Natural killer cell (primary cell): ENCODE measurements at regions not wholly inside any gene's neighbourhood (a gene's known extent, or its start where the extent isn't known, plus 50 kb on each side); places are given as distances from the start of the nearest gene placed in this dataset.

Source experiments
- ATAC-seq, 3 donors: fragments of 150-1000 bp in 2 of 3; fragments of 200-7000 bp in 1 of 3; cut with Tn5 transposase; 1 replicate in 1 of 3; 2 replicates in 2 of 3; pipeline ENCODE4 v1.10.0; 2021; ENCODE audit warnings: mild to moderate bottlenecking in 2 of 3, moderate library complexity in 2 of 3
- DNase-seq, 2 donors: peaks; one replicate each; pipeline versions ENCODE4 v3.0.0 to v3.0.0-alpha.2; 2013 to 2021; ENCODE audit warnings: mixed read lengths in 1 of 2
- H3K27ac ChIP-seq: one replicate; pipeline ENCODE4 v1.5.1; 2013; ENCODE audit warnings: mild to moderate bottlenecking, low read length
- H3K27me3 ChIP-seq: one replicate; pipeline ENCODE4 v1.6.1; 2013; ENCODE audit warnings: low read length; ENCODE audit not compliant: control insufficient read depth, insufficient read depth
- H3K36me3 ChIP-seq: one replicate; pipeline ENCODE4 v1.6.1; 2013; ENCODE audit warnings: low read length; ENCODE audit not compliant: control insufficient read depth, insufficient read depth
- H3K4me1 ChIP-seq: one replicate; pipeline ENCODE4 v1.6.1; 2013; ENCODE audit warnings: low read length; ENCODE audit not compliant: control insufficient read depth, insufficient read depth
- H3K4me3 ChIP-seq: one replicate; pipeline ENCODE4 v1.5.1; 2013; ENCODE audit warnings: low read length
- H3K9me3 ChIP-seq: one replicate; pipeline ENCODE4 v1.6.1; 2013; ENCODE audit warnings: low read length; ENCODE audit not compliant: control insufficient read depth, insufficient read depth
- H3K27ac Mint-ChIP-seq, 2 donors: one replicate each; pipeline ENCODE4 v1.8.0; 2022; ENCODE audit warnings: mild to moderate bottlenecking in 2 of 2, mixed read lengths in 2 of 2, moderate library complexity in 1 of 2
- H3K27me3 Mint-ChIP-seq, 2 donors: one replicate each; pipeline ENCODE4 v1.8.0; 2022; ENCODE audit warnings: low read depth in 2 of 2, mixed read lengths in 2 of 2
- H3K36me3 Mint-ChIP-seq: one replicate; pipeline ENCODE4 v1.8.0; 2022; ENCODE audit warnings: mixed read lengths
- H3K4me1 Mint-ChIP-seq, 2 donors: one replicate each; pipeline ENCODE4 v1.8.0; 2022; ENCODE audit warnings: mixed read lengths in 2 of 2
- H3K4me3 Mint-ChIP-seq: one replicate; pipeline ENCODE4 v1.8.0; 2022; ENCODE audit warnings: mild to moderate bottlenecking, moderate library complexity, mixed read lengths
- H3K9me3 Mint-ChIP-seq, 2 donors: one replicate each; pipeline ENCODE4 v1.8.0; 2022; ENCODE audit warnings: mixed read lengths in 2 of 2
- WGBS: methylation state at CpG from one replicate; pipeline ENCODE4 v1.1.7; 2013; ENCODE audit warnings: missing lambda C conversion rate; ENCODE audit not compliant: insufficient coverage; 5-methylcytosine and 5-hydroxymethylcytosine counted together
- intact Hi-C: fragments of 100-400 bp; cut with micrococcal nuclease; formaldehyde crosslinking; loops from one replicate; pipeline ENCODE4 v1.14.2; 2022
- TF ChIP-seq, protein P1 (sequence below): fragments of 200-600 bp; IDR thresholded peaks from one replicate; pipeline ENCODE4 v1.8.0; 2022; ENCODE audit warnings: antibody characterized with exemption

DNA sequence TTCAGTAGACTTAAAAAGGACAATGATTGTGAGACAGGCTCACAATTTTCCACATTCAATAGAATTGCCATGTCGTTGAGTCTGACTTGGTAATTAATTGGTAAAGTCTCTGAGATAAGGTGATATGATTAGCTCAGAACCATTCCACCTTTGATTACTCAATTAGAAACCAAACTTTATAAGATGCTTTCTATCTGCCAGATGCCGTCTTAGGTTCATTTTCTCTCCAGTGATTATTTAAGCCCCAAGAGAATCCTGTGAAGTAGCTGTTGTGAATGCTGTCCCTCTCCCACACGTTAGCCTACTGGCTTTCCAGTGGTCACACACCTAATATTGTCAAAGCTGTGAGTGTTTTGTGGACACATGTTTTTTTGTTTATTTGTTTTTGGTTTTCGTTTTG is 528.9 kb upstream of the ZNF462 start:
- no peak for ATAC-seq
- no peaks in the 10 kb centered on the region for H3K4me1 ChIP-seq
- H3K27me3 Mint-ChIP-seq, result no peaks in the 10 kb centered on the region
- no peaks in the 10 kb centered on the region for H3K27me3 ChIP-seq
- H3K4me3 ChIP-seq, result no peak overlapping the region
- H3K36me3 ChIP-seq, result no peaks in the 10 kb centered on the region
- no peak for DNase-seq
- H3K27ac ChIP-seq, result no peak overlapping the region
- peaks cover 9% of the 10 kb centered on the region for H3K36me3 Mint-ChIP-seq
- no peak overlapping the region for H3K4me3 Mint-ChIP-seq
- H3K4me1 Mint-ChIP-seq, result peaks cover 10 to 19% of the 10 kb centered on the region in 2 donors
- H3K9me3 Mint-ChIP-seq, result no peaks in the 10 kb centered on the region
- H3K27ac Mint-ChIP-seq, result no peak overlapping the region
- WGBS, result 88% methylated on average over 1 of the region's 4 CpGs
- no peaks in the 10 kb centered on the region for H3K9me3 ChIP-seq
- TF ChIP-seq, protein P1, sequence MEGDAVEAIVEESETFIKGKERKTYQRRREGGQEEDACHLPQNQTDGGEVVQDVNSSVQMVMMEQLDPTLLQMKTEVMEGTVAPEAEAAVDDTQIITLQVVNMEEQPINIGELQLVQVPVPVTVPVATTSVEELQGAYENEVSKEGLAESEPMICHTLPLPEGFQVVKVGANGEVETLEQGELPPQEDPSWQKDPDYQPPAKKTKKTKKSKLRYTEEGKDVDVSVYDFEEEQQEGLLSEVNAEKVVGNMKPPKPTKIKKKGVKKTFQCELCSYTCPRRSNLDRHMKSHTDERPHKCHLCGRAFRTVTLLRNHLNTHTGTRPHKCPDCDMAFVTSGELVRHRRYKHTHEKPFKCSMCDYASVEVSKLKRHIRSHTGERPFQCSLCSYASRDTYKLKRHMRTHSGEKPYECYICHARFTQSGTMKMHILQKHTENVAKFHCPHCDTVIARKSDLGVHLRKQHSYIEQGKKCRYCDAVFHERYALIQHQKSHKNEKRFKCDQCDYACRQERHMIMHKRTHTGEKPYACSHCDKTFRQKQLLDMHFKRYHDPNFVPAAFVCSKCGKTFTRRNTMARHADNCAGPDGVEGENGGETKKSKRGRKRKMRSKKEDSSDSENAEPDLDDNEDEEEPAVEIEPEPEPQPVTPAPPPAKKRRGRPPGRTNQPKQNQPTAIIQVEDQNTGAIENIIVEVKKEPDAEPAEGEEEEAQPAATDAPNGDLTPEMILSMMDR, result no peak
- intact Hi-C loops, result no loop called here

DNA sequence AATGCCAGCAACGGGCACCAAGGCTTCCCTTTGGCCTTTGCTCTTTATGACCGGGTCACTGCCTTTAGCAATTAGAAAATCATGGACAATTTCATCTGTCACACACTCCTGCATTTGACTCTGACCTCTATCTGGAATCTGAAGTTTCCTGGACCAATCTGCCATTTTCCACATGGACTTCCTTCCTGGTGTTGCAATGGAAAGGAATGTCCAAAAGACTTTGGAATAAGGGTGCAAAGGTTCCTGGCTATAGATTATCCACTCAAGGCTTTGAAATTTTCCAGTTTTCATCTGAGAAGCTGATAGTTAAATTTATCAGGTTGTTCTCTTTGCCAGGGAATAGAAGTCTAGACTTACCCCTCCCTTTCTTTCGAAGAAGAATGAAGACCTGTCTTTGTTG is 523.1 kb upstream of the ZNF462 start:
- Mint-ChIP-seq H3K9me3 (no peaks in the 10 kb centered on the region), H3K4me1 (peaks cover 17 to 20% of the 10 kb centered on the region in 2 donors), H3K27me3 (no peaks in the 10 kb centered on the region), H3K4me3 (no peak overlapping the region), H3K36me3 (peaks cover 9% of the 10 kb centered on the region), H3K27ac (no peak overlapping the region)
- no peak overlapping the region for H3K27ac ChIP-seq
- intact Hi-C loops, result no loop called here
- no peak for ATAC-seq
- TF ChIP-seq, protein P1, result no peak
- no peak for DNase-seq
- no peaks in the 10 kb centered on the region for H3K27me3 ChIP-seq
- H3K9me3 ChIP-seq, result no peaks in the 10 kb centered on the region
- no peaks in the 10 kb centered on the region for H3K4me1 ChIP-seq
- no peaks in the 10 kb centered on the region for H3K36me3 ChIP-seq
- 92% methylated on average over 3 of the region's 3 CpGs for WGBS
- no peak overlapping the region for H3K4me3 ChIP-seq

DNA sequence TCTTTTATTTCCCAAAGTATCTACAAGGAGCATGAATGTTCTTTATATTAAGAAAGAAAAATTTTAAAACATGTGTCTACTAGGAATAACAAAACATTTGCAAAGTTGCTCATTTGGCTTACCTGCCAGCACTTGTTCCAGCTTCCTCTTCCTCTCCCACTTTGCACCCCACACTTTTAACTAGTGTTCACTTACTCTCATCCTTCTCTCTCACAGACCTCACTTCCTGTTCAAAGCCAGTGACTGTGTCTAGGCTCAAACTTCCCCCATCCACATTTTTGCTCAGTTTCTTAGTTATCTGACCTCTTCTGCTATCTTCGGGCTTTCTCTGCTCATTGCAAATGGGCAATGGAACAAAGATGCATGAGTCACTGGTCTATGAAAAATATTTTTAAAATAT is 512.2 kb upstream of the ZNF462 start:
- ATAC-seq, result no peak
- no peaks in the 10 kb centered on the region for H3K36me3 Mint-ChIP-seq
- no peak overlapping the region for H3K4me3 ChIP-seq
- no peak for DNase-seq
- H3K27ac ChIP-seq, result no peak overlapping the region
- H3K36me3 ChIP-seq, result no peaks in the 10 kb centered on the region
- TF ChIP-seq, protein P1, result no peak
- H3K9me3 Mint-ChIP-seq, result peaks cover 0 to 2% of the 10 kb centered on the region in 2 donors
- no peaks in the 10 kb centered on the region for H3K27me3 Mint-ChIP-seq
- H3K4me1 ChIP-seq, result no peaks in the 10 kb centered on the region
- peaks cover 16 to 17% of the 10 kb centered on the region in 2 donors for H3K4me1 Mint-ChIP-seq
- WGBS, result 67% methylated on average over 1 of the region's 1 CpG
- intact Hi-C loops, result loop anchor here (10.0 kb wide), 1 partner anchor 54 kb away; no protein-coding TSS in a partner anchor
- H3K4me3 Mint-ChIP-seq, result no peak overlapping the region
- H3K27me3 ChIP-seq, result no peaks in the 10 kb centered on the region
- no peaks in the 10 kb centered on the region for H3K9me3 ChIP-seq
- no peak overlapping the region for H3K27ac Mint-ChIP-seq

DNA sequence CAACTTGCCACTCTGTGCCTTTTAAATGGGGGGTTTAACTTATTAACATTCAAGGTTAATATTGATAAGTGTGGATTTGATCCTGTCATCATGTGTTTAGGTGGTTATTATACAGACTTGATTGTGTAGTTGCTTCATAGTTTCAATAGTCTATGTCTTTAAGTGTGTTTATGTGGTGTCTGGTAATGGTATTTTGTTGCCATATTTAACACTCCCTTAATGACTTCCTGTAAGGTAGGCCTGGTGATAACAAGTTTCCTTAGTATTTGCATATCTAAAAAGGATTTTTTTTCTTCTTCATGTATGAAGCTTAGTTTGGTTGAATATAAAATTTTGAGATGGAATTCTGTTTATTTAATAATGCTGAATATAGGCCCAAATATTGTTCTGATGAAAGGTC is 506.0 kb upstream of the ZNF462 start:
- H3K27ac Mint-ChIP-seq, result peak overlapping the region; percentile 3 to 70
- Histone ChIP-seq H3K36me3 (no peaks in the 10 kb centered on the region), H3K27ac (no peak overlapping the region), H3K4me3 (no peak overlapping the region), H3K4me1 (no peaks in the 10 kb centered on the region), H3K27me3 (no peaks in the 10 kb centered on the region), H3K9me3 (peaks cover 4% of the 10 kb centered on the region)
- H3K36me3 Mint-ChIP-seq, result peaks cover 16% of the 10 kb centered on the region
- intact Hi-C loops, result loop anchor here (10.0 kb wide), 1 partner anchor 48 kb away; no protein-coding TSS in a partner anchor
- H3K4me1 Mint-ChIP-seq, result peaks cover 57 to 61% of the 10 kb centered on the region in 2 donors
- H3K4me3 Mint-ChIP-seq, result no peak overlapping the region
- peak; percentile 58 to 67 (median 63) for ATAC-seq
- no peaks in the 10 kb centered on the region for H3K27me3 Mint-ChIP-seq
- TF ChIP-seq, protein P1, result no peak
- H3K9me3 Mint-ChIP-seq, result peaks cover 6 to 10% of the 10 kb centered on the region in 2 donors
- DNase-seq, result no peak
